Endothelial cell of umbilical vein (primary cell): ENCODE measurements at regions not wholly inside any gene's neighbourhood (a gene's known extent, or its start where the extent isn't known, plus 50 kb on each side); places are given as distances from the start of the nearest gene placed in this dataset.

ENCODE experiments used
- EZH2 ChIP-seq: IDR thresholded peaks from 2 replicates; pipeline ENCODE4 v1.6.1; 2012; ENCODE audit warnings: borderline replicate concordance, low read depth, mild to moderate bottlenecking, moderate library complexity, low read length, inconsistent platforms; ENCODE audit not compliant: severe bottlenecking
- FOS ChIP-seq: IDR thresholded peaks from 2 replicates; pipeline ENCODE4 v1.6.1; 2011; ENCODE audit warnings: mild to moderate bottlenecking, low read length, moderate library complexity, borderline replicate concordance; ENCODE audit not compliant: insufficient read depth
- JUN ChIP-seq: IDR thresholded peaks from 2 replicates; pipeline ENCODE4 v1.6.1; 2011; ENCODE audit warnings: borderline replicate concordance, low read depth; ENCODE audit not compliant: insufficient read length, insufficient read depth
- MYC ChIP-seq: IDR thresholded peaks from one replicate; pipeline ENCODE4 v1.6.1; 2011; ENCODE audit warnings: mild to moderate bottlenecking, low read depth, low read length
- POLR2A ChIP-seq: IDR thresholded peaks from 2 replicates; pipeline ENCODE4 v1.6.1; 2012; ENCODE audit warnings: low read depth, mild to moderate bottlenecking, control low read depth, low read length
- POLR2AphosphoS5 ChIP-seq: IDR thresholded peaks from 2 replicates; pipeline ENCODE4 v1.6.1; 2012; ENCODE audit warnings: low read depth, mild to moderate bottlenecking, control low read depth, low read length, moderate library complexity; ENCODE audit not compliant: insufficient read depth
- TF ChIP-seq, protein P1 (sequence below), 2 donors: IDR thresholded peaks; 1 replicate in 1 of 2; 2 replicates in 1 of 2; pipeline ENCODE4 v1.5.1; 2011; ENCODE audit warnings: low read length in 2 of 2, mild to moderate bottlenecking in 2 of 2, moderate library complexity in 2 of 2, control low read depth in 1 of 2, inconsistent platforms in 1 of 2, low read depth in 1 of 2; ENCODE audit not compliant: insufficient read depth in 1 of 2; ENCODE audit errors: extremely low read depth in 1 of 2
- TF ChIP-seq, protein P2 (sequence below): IDR thresholded peaks from 2 replicates; pipeline ENCODE4 v1.6.1; 2011; ENCODE audit not compliant: insufficient read depth, insufficient read length

DNA sequence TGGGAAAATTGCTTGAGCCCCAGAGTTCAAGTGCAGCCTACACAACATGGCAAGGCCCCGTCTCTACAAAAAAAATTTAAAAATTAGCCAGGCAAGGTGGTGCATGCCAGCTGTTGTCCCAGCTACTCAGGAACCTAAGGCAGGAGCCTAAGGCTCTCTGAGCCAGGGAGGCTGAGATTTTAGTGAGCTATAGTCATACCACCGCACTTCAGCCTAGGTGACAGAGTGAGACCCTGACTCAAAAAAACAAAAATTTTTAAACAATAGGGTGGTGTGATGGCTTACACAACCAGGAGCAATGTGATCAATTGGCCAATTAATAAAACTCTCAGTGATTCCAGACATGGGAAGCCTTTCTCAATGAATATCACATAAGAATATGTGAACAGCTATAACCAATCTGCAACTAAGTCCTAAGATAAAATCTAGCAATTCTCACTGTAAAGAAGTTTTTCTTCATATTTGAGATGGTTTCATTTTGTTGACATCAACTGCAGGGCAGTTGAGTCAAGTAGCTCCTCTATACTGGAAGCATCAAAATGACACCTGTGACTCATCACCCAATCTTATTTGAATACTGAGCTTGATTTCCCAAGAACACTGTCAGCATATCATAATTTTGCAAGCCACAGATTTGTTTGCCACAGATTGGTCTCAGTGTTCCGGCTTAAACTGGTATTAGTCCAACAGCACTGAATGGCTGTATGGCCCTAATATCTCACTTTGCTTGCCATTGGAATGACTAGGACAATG, 169.0 kb upstream of the GJE1 start:
- TF ChIP-seq POLR2A: no peak
- TF ChIP-seq EZH2: no peak
- TF ChIP-seq, protein P1, sequence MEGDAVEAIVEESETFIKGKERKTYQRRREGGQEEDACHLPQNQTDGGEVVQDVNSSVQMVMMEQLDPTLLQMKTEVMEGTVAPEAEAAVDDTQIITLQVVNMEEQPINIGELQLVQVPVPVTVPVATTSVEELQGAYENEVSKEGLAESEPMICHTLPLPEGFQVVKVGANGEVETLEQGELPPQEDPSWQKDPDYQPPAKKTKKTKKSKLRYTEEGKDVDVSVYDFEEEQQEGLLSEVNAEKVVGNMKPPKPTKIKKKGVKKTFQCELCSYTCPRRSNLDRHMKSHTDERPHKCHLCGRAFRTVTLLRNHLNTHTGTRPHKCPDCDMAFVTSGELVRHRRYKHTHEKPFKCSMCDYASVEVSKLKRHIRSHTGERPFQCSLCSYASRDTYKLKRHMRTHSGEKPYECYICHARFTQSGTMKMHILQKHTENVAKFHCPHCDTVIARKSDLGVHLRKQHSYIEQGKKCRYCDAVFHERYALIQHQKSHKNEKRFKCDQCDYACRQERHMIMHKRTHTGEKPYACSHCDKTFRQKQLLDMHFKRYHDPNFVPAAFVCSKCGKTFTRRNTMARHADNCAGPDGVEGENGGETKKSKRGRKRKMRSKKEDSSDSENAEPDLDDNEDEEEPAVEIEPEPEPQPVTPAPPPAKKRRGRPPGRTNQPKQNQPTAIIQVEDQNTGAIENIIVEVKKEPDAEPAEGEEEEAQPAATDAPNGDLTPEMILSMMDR (IDR thresholded peaks at IDR 0.05; ENCODE audit: extremely low read depth in 1 of 2, insufficient read depth in 1 of 2, low read depth in 1 of 2, low read length in 2 of 2): no peak
- no peak for TF ChIP-seq JUN
- no peak for TF ChIP-seq POLR2AphosphoS5
- no peak for TF ChIP-seq MYC
- TF ChIP-seq FOS: no peak
- TF ChIP-seq, protein P2, sequence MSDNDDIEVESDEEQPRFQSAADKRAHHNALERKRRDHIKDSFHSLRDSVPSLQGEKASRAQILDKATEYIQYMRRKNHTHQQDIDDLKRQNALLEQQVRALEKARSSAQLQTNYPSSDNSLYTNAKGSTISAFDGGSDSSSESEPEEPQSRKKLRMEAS: no peak
